Endodermal cell (in vitro differentiated cells): ENCODE measurements at regions not wholly inside any gene's neighbourhood (a gene's known extent, or its start where the extent isn't known, plus 50 kb on each side); places are given as distances from the start of the nearest gene placed in this dataset.

ENCODE experiments used
- DNase-seq: peaks from one replicate; pipeline ENCODE4 v3.0.0-alpha.2; 2017
- H3K27ac ChIP-seq: 2 replicates; pipeline ENCODE4 v1.5.1; 2013; ENCODE audit warnings: mild to moderate bottlenecking, low read depth, low read length, moderate library complexity
- H3K27me3 ChIP-seq: 2 replicates; pipeline ENCODE4 v1.6.1; 2013; ENCODE audit warnings: mild to moderate bottlenecking, low read length, moderate library complexity; ENCODE audit not compliant: insufficient read depth, control insufficient read depth, poor library complexity, severe bottlenecking
- H3K36me3 ChIP-seq: 2 replicates; pipeline ENCODE4 v1.7.0; 2013; ENCODE audit warnings: mild to moderate bottlenecking, low read length, moderate library complexity; ENCODE audit not compliant: control insufficient read depth, insufficient read depth
- H3K4me1 ChIP-seq: one replicate; pipeline ENCODE4 v1.7.0; 2013; ENCODE audit warnings: low read length; ENCODE audit not compliant: control insufficient read depth, insufficient read depth
- H3K4me3 ChIP-seq: 2 replicates; pipeline ENCODE4 v1.5.1; 2013; ENCODE audit warnings: mild to moderate bottlenecking, low read length, moderate library complexity
- H3K9ac ChIP-seq: 2 replicates; pipeline ENCODE4 v1.6.1; 2013; ENCODE audit warnings: mild to moderate bottlenecking, low read length, moderate library complexity; ENCODE audit not compliant: poor library complexity, severe bottlenecking; ENCODE audit errors: extremely low read depth
- H3K9me3 ChIP-seq: 2 replicates; pipeline ENCODE4 v1.6.1; 2013; ENCODE audit warnings: mild to moderate bottlenecking, low read length, moderate library complexity; ENCODE audit not compliant: control insufficient read depth
- H3K27ac Mint-ChIP-seq: 2 replicates; pipeline ENCODE4 v1.8.0; 2020; ENCODE audit warnings: mixed read lengths
- H3K27me3 Mint-ChIP-seq: 2 replicates; pipeline ENCODE4 v1.8.0; 2021; ENCODE audit warnings: mild to moderate bottlenecking, mixed read lengths; ENCODE audit not compliant: insufficient read depth
- H3K36me3 Mint-ChIP-seq: 2 replicates; pipeline ENCODE4 v1.8.0; 2020; ENCODE audit warnings: low read depth, mixed read lengths
- H3K4me1 Mint-ChIP-seq: 2 replicates; pipeline ENCODE4 v1.8.0; 2020; ENCODE audit warnings: mixed read lengths
- H3K4me3 Mint-ChIP-seq: 2 replicates; pipeline ENCODE4 v1.8.0; 2020; ENCODE audit warnings: mild to moderate bottlenecking, moderate library complexity, mixed read lengths
- H3K9me3 Mint-ChIP-seq: 2 replicates; pipeline ENCODE4 v1.8.0; 2020; ENCODE audit warnings: mild to moderate bottlenecking, mixed read lengths
- WGBS, 2 experiments: methylation state at CpG; one replicate each; pipeline versions ENCODE4 v1.1.5 to v1.1.7; 2013; ENCODE audit warnings: missing lambda C conversion rate in 2 of 2, mixed read lengths in 1 of 2; ENCODE audit not compliant: insufficient coverage in 1 of 2, insufficient read length in 1 of 2; 5-methylcytosine and 5-hydroxymethylcytosine counted together
- TF ChIP-seq, protein P1 (sequence below): fragments of 200-600 bp; sonication (generic); conservative IDR thresholded peaks from 2 replicates; pipeline ENCODE4 v1.5.0; 2021; ENCODE audit warnings: antibody characterized with exemption, mild to moderate bottlenecking

DNA sequence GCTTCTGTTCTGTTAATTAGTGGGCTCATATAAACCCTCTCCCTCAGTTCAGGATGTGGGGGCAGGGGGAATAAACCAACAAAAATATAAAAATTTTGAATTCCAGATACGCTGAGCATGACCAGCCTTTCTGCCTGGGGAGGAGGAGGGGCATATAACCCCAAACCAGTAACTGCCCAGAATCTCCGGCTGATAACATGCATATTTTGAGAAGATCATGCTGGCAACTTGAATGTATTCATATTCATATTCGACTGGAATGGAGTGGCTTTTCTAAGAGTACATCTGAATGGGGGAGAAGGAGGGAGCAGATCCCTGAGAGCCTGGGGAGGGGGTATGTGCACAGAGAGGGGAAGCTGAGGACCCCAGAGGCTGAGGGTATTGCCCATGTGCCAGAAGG is 54.5 kb upstream of the LCTL start:
- no peak overlapping the region for H3K9ac ChIP-seq
- no peaks in the 10 kb centered on the region for H3K9me3 Mint-ChIP-seq
- H3K36me3 Mint-ChIP-seq: no peaks in the 10 kb centered on the region
- H3K9me3 ChIP-seq: no peaks in the 10 kb centered on the region
- H3K4me1 ChIP-seq: peaks cover 21% of the 10 kb centered on the region
- no peak overlapping the region for H3K27ac Mint-ChIP-seq
- no peak overlapping the region for H3K4me3 Mint-ChIP-seq
- WGBS, 2 experiments: 53 to 84% methylated on average over 2 to 3 of the region's 3 CpGs
- no peaks in the 10 kb centered on the region for H3K36me3 ChIP-seq
- H3K4me1 Mint-ChIP-seq: peaks cover 41% of the 10 kb centered on the region
- TF ChIP-seq, protein P1, sequence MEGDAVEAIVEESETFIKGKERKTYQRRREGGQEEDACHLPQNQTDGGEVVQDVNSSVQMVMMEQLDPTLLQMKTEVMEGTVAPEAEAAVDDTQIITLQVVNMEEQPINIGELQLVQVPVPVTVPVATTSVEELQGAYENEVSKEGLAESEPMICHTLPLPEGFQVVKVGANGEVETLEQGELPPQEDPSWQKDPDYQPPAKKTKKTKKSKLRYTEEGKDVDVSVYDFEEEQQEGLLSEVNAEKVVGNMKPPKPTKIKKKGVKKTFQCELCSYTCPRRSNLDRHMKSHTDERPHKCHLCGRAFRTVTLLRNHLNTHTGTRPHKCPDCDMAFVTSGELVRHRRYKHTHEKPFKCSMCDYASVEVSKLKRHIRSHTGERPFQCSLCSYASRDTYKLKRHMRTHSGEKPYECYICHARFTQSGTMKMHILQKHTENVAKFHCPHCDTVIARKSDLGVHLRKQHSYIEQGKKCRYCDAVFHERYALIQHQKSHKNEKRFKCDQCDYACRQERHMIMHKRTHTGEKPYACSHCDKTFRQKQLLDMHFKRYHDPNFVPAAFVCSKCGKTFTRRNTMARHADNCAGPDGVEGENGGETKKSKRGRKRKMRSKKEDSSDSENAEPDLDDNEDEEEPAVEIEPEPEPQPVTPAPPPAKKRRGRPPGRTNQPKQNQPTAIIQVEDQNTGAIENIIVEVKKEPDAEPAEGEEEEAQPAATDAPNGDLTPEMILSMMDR: no peak
- no peaks in the 10 kb centered on the region for H3K27me3 Mint-ChIP-seq
- H3K27me3 ChIP-seq: no peaks in the 10 kb centered on the region
- DNase-seq: no peak
- no peak overlapping the region for H3K4me3 ChIP-seq
- H3K27ac ChIP-seq: no peak overlapping the region

DNA sequence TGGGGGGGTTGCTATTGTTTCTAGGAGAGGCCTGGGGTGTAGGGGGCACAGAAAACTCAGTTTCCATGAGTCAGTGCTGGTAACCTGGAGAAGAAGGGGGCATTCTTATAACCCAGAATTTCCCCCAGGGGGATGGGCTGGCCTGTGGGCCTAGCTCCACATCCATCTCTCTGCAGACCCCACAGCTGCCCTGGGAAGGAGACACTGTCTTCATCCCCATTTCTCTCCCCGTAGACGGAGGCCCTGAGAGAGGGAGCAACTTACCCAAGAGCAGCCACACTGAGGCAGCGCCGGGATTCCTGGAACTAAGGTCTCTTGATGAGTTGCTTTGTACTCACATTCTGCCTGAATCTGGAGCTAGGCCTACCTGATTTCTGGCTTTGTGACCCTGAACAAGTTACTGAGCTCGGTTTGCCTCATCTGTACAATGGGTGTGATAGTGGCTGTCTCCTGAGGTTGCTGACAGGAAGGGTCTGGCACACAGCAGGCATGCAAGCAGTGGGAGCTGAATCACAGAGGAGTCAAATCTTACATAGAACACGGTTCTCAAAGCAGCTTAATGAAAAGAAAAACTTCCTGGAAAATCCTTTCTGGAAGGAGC is 55.0 kb upstream of the LCTL start:
- Mint-ChIP-seq H3K27ac (peak overlapping the region; percentile 79), H3K36me3 (no peaks in the 10 kb centered on the region), H3K4me1 (peaks cover 41% of the 10 kb centered on the region), H3K4me3 (no peak overlapping the region), H3K9me3 (no peaks in the 10 kb centered on the region), H3K27me3 (no peaks in the 10 kb centered on the region)
- no peaks in the 10 kb centered on the region for H3K27me3 ChIP-seq
- no peaks in the 10 kb centered on the region for H3K9me3 ChIP-seq
- peak overlapping the region; percentile 80 for H3K9ac ChIP-seq
- TF ChIP-seq, protein P1: no peak
- WGBS, 2 experiments: 66 to 86% methylated on average over 4 to 6 of the region's 6 CpGs
- peak overlapping the region; percentile 14 for H3K4me3 ChIP-seq
- no peaks in the 10 kb centered on the region for H3K36me3 ChIP-seq
- H3K27ac ChIP-seq: peak overlapping the region; percentile 94
- peaks cover 21% of the 10 kb centered on the region for H3K4me1 ChIP-seq
- DNase-seq: no peak

DNA sequence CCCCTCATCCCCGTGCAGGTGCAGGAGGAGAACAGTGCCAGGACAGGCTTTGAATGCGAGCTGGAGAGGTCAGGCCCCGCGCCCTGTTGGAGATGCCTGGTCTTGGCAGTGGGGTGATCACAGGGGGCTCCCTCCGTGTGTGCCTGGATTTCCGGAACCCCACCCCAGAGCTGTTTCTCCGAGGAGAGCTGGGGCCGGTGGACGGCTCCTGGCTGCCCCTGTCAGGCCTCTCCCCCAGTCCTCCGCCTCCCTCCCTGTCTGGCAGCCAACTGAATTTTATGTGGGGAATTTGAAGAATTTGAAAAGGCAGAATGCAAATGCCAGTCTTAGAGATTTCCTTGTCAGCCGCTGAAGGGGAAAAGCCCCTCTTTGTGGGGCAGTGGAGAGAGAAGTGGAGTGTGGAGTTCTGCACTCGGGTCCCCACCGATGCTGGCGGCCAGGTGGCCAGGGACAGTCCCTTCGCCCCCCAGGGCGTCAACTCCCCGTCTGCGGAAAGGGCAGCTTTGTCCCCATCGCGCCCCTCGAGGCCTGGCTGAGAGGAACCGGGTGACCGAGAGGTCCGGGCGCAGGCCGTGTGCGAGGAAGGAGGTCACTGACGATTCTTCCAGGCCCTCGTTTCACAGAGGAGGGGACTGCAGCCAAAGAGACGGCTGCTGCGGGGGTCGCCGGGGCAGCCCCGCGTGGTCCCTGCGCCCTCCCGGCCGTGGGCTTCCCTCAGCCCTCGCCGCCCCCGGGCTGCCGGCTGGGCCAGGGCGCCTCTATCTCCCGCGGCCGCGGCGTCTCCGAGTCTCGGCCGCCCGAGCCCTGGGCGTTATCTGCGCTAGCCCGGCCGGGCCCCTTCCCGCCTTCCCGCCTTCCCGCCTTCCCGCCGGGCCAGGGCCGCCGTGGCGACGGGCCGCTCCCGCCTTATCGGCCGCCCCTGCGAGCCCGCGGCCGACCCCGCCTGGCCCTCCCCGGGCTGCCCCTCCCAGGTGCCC is 56.0 kb upstream of the LCTL start:
- Histone ChIP-seq H3K4me1 (peaks cover 21% of the 10 kb centered on the region), H3K4me3 (peak overlapping the region; percentile 14), H3K27ac (peak overlapping the region; percentile 94), H3K36me3 (no peaks in the 10 kb centered on the region), H3K9me3 (no peaks in the 10 kb centered on the region), H3K27me3 (no peaks in the 10 kb centered on the region), H3K9ac (peak overlapping the region; percentile 80)
- TF ChIP-seq, protein P1: peak; percentile 19
- Mint-ChIP-seq H3K36me3 (no peaks in the 10 kb centered on the region), H3K4me3 (peak overlapping the region; percentile 31), H3K27me3 (no peaks in the 10 kb centered on the region), H3K9me3 (no peaks in the 10 kb centered on the region), H3K27ac (peak overlapping the region; percentile 79), H3K4me1 (peaks cover 41% of the 10 kb centered on the region)
- WGBS, 2 experiments: 7 to 10% methylated on average over 26 to 74 of the region's 75 CpGs
- peak; percentile 89 for DNase-seq
